PFSK-1 (cell line): ENCODE measurements at regions not wholly inside any gene's neighbourhood (a gene's known extent, or its start where the extent isn't known, plus 50 kb on each side); places are given as distances from the start of the nearest gene placed in this dataset.

Source experiments
- POLR2AphosphoS5 ChIP-seq: IDR thresholded peaks from 2 replicates; pipeline ENCODE4 v1.6.1; 2012; ENCODE audit warnings: low read depth, mild to moderate bottlenecking, control low read depth, low read length, moderate library complexity
- REST ChIP-seq, 2 experiments: IDR thresholded peaks; 2 replicates each; pipeline versions ENCODE4 v1.6.1 to v1.8.0; 2011 to 2012; ENCODE audit warnings: low read depth in 2 of 2, low read length in 2 of 2, control low read depth in 1 of 2, inconsistent platforms in 1 of 2, mild to moderate bottlenecking in 1 of 2, moderate library complexity in 1 of 2; ENCODE audit not compliant: insufficient read depth in 1 of 2
- SIN3A ChIP-seq: IDR thresholded peaks from 2 replicates; pipeline ENCODE4 v1.6.1; 2012; ENCODE audit warnings: mild to moderate bottlenecking, low read length, moderate library complexity, borderline replicate concordance; ENCODE audit not compliant: insufficient read depth
- TAF1 ChIP-seq: IDR thresholded peaks from 2 replicates; pipeline ENCODE4 v1.6.1; 2012; ENCODE audit warnings: low read length, control low read depth, borderline replicate concordance; ENCODE audit not compliant: insufficient read depth

DNA sequence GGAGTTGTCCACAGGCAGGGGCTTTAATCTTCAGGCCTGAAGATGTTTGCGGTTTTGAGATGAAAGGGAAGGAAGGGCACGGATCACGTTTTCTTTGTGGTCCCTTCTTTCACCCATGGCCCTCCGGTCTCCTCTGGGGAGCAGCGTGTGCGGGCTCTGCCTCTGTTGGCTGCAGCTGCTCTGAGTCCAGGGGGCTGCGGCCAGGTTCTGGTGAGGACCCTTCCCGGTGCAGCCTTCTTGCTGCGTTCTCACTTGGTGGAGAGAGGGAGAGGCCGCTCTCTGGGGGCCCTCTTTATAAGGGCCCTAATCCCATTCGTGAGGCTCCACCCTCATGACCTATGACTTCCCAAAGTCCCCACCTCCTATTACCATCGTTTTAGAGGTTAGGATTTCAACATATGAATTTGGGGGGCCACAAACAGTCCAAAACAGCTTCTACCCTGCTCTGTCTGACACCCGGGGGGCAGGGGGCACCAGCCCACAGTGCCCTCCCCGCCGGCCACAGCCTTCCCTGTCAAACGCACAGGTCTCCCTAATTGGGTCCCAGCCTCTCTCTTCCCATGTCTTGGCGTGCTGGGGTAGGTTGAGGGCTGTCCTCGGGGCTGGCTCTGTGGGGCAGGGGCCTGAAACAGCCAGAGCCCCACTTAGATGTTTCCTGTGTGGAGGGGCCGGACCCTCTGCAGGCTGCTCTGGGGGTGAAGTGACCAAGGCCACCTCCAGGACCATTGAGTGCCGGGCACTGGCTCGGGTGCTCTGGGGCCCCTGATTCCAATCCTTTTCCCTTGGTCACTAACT lies 100.1 kb upstream of the C1orf174 start:
- TF ChIP-seq POLR2AphosphoS5 (no peak), REST (IDR thresholded peaks at IDR 0.05; ENCODE audit: insufficient read depth in 1 of 2, low read depth in 2 of 2, low read length in 2 of 2) (no peak), SIN3A (no peak), TAF1 (no peak)
